H9 (cell line): ENCODE measurements at regions not wholly inside any gene's neighbourhood (a gene's known extent, or its start where the extent isn't known, plus 50 kb on each side); places are given as distances from the start of the nearest gene placed in this dataset.

Source experiments
- DNase-seq: peaks from one replicate; pipeline ENCODE4 v3.0.0-alpha.2; 2017
- H2AFZ ChIP-seq: one replicate; pipeline ENCODE4 v1.6.1; 2013; ENCODE audit warnings: mild to moderate bottlenecking, low read length, control low read depth, moderate library complexity
- H2AK5ac ChIP-seq: 2 replicates; pipeline ENCODE4 v1.6.1; 2013; ENCODE audit warnings: low read length, control low read depth, mixed read lengths; ENCODE audit not compliant: insufficient read length
- H2BK120ac ChIP-seq: one replicate; pipeline ENCODE4 v1.6.1; 2013; ENCODE audit warnings: low read depth, mild to moderate bottlenecking, low read length, control low read depth, inconsistent platforms; ENCODE audit not compliant: poor library complexity, severe bottlenecking
- H2BK12ac ChIP-seq: 2 replicates; pipeline ENCODE4 v1.6.1; 2013; ENCODE audit warnings: low read length, control low read depth, mixed read lengths, low read depth; ENCODE audit not compliant: insufficient read length
- H2BK15ac ChIP-seq: 2 replicates; pipeline ENCODE4 v1.6.1; 2013; ENCODE audit warnings: low read depth, low read length, control low read depth
- H2BK20ac ChIP-seq: one replicate; pipeline ENCODE4 v1.6.1; 2013; ENCODE audit warnings: low read depth, mild to moderate bottlenecking, low read length, control low read depth, inconsistent platforms; ENCODE audit not compliant: poor library complexity, severe bottlenecking
- H2BK5ac ChIP-seq: 2 replicates; pipeline ENCODE4 v1.6.1; 2013; ENCODE audit warnings: low read length, control low read depth, mixed read lengths; ENCODE audit not compliant: insufficient read length
- H3K14ac ChIP-seq: 2 replicates; pipeline ENCODE4 v1.6.1; 2013; ENCODE audit warnings: low read length, control low read depth; ENCODE audit not compliant: insufficient read depth
- H3K18ac ChIP-seq: 2 replicates; pipeline ENCODE4 v1.6.1; 2013; ENCODE audit warnings: low read depth, mild to moderate bottlenecking, mixed read lengths, low read length, control low read depth; ENCODE audit not compliant: insufficient read length
- H3K23ac ChIP-seq: 2 replicates; pipeline ENCODE4 v1.6.1; 2013; ENCODE audit warnings: low read length, control low read depth, mixed read lengths, low read depth; ENCODE audit not compliant: insufficient read length
- H3K23me2 ChIP-seq: 2 replicates; pipeline ENCODE4 v1.6.1; 2013; ENCODE audit warnings: low read depth, mild to moderate bottlenecking, mixed read lengths, low read length, control low read depth; ENCODE audit not compliant: insufficient read length, poor library complexity, severe bottlenecking
- H3K27ac ChIP-seq: 2 replicates; pipeline ENCODE4 v1.5.1; 2013; ENCODE audit warnings: low read length, control low read depth, mixed read lengths, low read depth; ENCODE audit not compliant: insufficient read length
- H3K27me3 ChIP-seq: 2 replicates; pipeline ENCODE4 v1.6.1; 2013; ENCODE audit warnings: low read length, control low read depth, inconsistent platforms; ENCODE audit not compliant: insufficient read depth
- H3K4ac ChIP-seq: 2 replicates; pipeline ENCODE4 v1.6.1; 2013; ENCODE audit warnings: low read depth, mild to moderate bottlenecking, control low read depth, inconsistent platforms, low read length, moderate library complexity
- H3K4me1 ChIP-seq: 2 replicates; pipeline ENCODE4 v1.6.1; 2013; ENCODE audit warnings: low read length, control low read depth, inconsistent platforms; ENCODE audit not compliant: insufficient read depth
- H3K4me2 ChIP-seq: 2 replicates; pipeline ENCODE4 v1.6.1; 2013; ENCODE audit warnings: low read length, control low read depth, mixed read lengths; ENCODE audit not compliant: insufficient read length, insufficient read depth
- H3K56ac ChIP-seq: 2 replicates; pipeline ENCODE4 v1.6.1; 2013; ENCODE audit warnings: low read depth, mild to moderate bottlenecking, mixed read lengths, low read length, control low read depth; ENCODE audit not compliant: insufficient read length
- H3K79me1 ChIP-seq: 2 replicates; pipeline ENCODE4 v1.6.1; 2013; ENCODE audit warnings: low read depth, mild to moderate bottlenecking, moderate library complexity, low read length, control low read depth, inconsistent platforms; ENCODE audit not compliant: insufficient read depth, poor library complexity, severe bottlenecking
- H3K79me2 ChIP-seq: 2 replicates; pipeline ENCODE4 v1.6.1; 2013; ENCODE audit warnings: low read length, control low read depth, inconsistent platforms; ENCODE audit not compliant: insufficient read depth
- H3K9ac ChIP-seq: 2 replicates; pipeline ENCODE4 v1.6.1; 2013; ENCODE audit warnings: low read length, control low read depth, mixed read lengths; ENCODE audit not compliant: insufficient read length; ENCODE audit errors: extremely low read depth
- H3K9me3 ChIP-seq: one replicate; pipeline ENCODE4 v1.6.1; 2013; ENCODE audit warnings: low read depth, low read length, inconsistent platforms; ENCODE audit not compliant: control insufficient read depth
- H3T11ph ChIP-seq: one replicate; pipeline ENCODE4 v1.6.1; 2013; ENCODE audit warnings: mild to moderate bottlenecking, low read length, control low read depth, inconsistent platforms
- H4K20me1 ChIP-seq: one replicate; pipeline ENCODE4 v1.6.1; 2013; ENCODE audit not compliant: control insufficient read depth, insufficient read length, insufficient read depth
- H4K5ac ChIP-seq: 2 replicates; pipeline ENCODE4 v1.6.1; 2013; ENCODE audit warnings: low read depth, mild to moderate bottlenecking, mixed read lengths, low read length, control low read depth; ENCODE audit not compliant: insufficient read length
- H4K8ac ChIP-seq: replicated peaks from 2 replicates; pipeline ENCODE4 v1.6.1; 2013; ENCODE audit warnings: low read length, control low read depth, mixed read lengths, low read depth; ENCODE audit not compliant: insufficient read length
- H4K91ac ChIP-seq: 2 replicates; pipeline ENCODE4 v1.6.1; 2013; ENCODE audit warnings: low read depth, mild to moderate bottlenecking, moderate library complexity, mixed read lengths, low read length, control low read depth; ENCODE audit not compliant: insufficient read length
- H3K27ac Mint-ChIP-seq, 3 experiments: 2 replicates in 2 of 3; 3 replicates in 1 of 3; pipeline ENCODE4 v1.8.0; 2020 to 2021; ENCODE audit warnings: mixed read lengths in 3 of 3, mild to moderate bottlenecking in 1 of 3, moderate library complexity in 1 of 3
- H3K27me3 Mint-ChIP-seq: 2 replicates; pipeline ENCODE4 v1.8.0; 2021; ENCODE audit warnings: low read depth, mild to moderate bottlenecking, moderate library complexity, mixed read lengths
- H3K36me3 Mint-ChIP-seq, 3 experiments: 2 replicates in 2 of 3; 3 replicates in 1 of 3; pipeline ENCODE4 v1.8.0; 2020 to 2021; ENCODE audit warnings: low read depth in 3 of 3, mixed read lengths in 3 of 3; ENCODE audit not compliant: insufficient read depth in 1 of 3
- H3K4me1 Mint-ChIP-seq, 2 experiments: 2 replicates each; pipeline ENCODE4 v1.8.0; 2020; ENCODE audit warnings: mixed read lengths in 2 of 2
- H3K4me3 Mint-ChIP-seq, 2 experiments: 2 replicates in 1 of 2; 3 replicates in 1 of 2; pipeline ENCODE4 v1.8.0; 2020 to 2021; ENCODE audit warnings: mild to moderate bottlenecking in 2 of 2, mixed read lengths in 2 of 2, moderate library complexity in 1 of 2
- H3K9me3 Mint-ChIP-seq, 2 experiments: 2 replicates in 1 of 2; 3 replicates in 1 of 2; pipeline ENCODE4 v1.8.0; 2020; ENCODE audit warnings: mild to moderate bottlenecking in 2 of 2, mixed read lengths in 2 of 2, moderate library complexity in 1 of 2
- WGBS: extraction: QIAGEN DNeasy Blood & Tissue Kit; methylation state at CpG from one replicate; pipeline ENCODE4 v1.1.7; 2013; ENCODE audit warnings: missing lambda C conversion rate, low lambda C conversion rate, mixed read lengths; ENCODE audit not compliant: insufficient read length; ENCODE audit errors: extremely low coverage; 5-methylcytosine and 5-hydroxymethylcytosine counted together
- TF ChIP-seq, protein P1 (sequence below): fragments of 200-600 bp; sonication (generic); conservative IDR thresholded peaks from 3 replicates; pipeline ENCODE4 v1.8.0; 2021; ENCODE audit warnings: antibody characterized with exemption, mild to moderate bottlenecking

DNA sequence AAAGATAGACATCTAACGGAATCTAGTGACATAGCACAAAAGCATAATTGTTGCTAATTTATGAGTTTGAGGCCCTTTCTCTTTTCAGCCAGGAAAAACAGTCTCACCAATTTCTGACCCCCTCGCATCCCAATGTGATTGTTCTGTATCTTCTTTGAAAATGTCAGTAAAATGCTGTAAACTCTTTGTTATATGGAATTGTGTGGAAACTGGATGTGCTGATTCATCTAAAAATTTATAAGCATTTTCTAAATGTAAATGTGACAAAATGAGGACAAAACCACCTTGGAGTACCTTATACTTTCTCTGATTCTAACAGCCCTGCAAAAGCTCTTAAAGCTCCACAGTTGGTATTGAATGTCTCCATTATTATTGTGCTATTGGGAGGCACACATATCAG is 70.9 kb upstream of the MME start:
- Histone ChIP-seq H3K79me1 (no peaks in the 10 kb centered on the region), H4K91ac (no peak overlapping the region), H4K5ac (no peak overlapping the region), H3K23me2 (no peaks in the 10 kb centered on the region), H2BK120ac (no peak overlapping the region), H2BK12ac (no peak overlapping the region), H3T11ph (no peak overlapping the region), H3K4ac (no peak overlapping the region), H3K14ac (no peak overlapping the region), H2AFZ (no peak overlapping the region), H2BK5ac (no peak overlapping the region), H3K23ac (no peak overlapping the region), H4K8ac (no peak overlapping the region), H3K4me2 (no peak overlapping the region), H3K9ac (no peak overlapping the region), H2AK5ac (no peak overlapping the region), H3K4me1 (no peaks in the 10 kb centered on the region), H4K20me1 (no peaks in the 10 kb centered on the region), H3K56ac (no peak overlapping the region), H3K27ac (no peak overlapping the region), H2BK15ac (no peak overlapping the region), H3K9me3 (no peaks in the 10 kb centered on the region), H3K18ac (no peak overlapping the region), H3K79me2 (no peaks in the 10 kb centered on the region), H2BK20ac (no peak overlapping the region), H3K27me3 (no peaks in the 10 kb centered on the region)
- no peak overlapping the region for H3K4me3 Mint-ChIP-seq
- WGBS: no CpG with 5 or more reads among the region's 2 CpGs
- no peak for DNase-seq
- TF ChIP-seq, protein P1, sequence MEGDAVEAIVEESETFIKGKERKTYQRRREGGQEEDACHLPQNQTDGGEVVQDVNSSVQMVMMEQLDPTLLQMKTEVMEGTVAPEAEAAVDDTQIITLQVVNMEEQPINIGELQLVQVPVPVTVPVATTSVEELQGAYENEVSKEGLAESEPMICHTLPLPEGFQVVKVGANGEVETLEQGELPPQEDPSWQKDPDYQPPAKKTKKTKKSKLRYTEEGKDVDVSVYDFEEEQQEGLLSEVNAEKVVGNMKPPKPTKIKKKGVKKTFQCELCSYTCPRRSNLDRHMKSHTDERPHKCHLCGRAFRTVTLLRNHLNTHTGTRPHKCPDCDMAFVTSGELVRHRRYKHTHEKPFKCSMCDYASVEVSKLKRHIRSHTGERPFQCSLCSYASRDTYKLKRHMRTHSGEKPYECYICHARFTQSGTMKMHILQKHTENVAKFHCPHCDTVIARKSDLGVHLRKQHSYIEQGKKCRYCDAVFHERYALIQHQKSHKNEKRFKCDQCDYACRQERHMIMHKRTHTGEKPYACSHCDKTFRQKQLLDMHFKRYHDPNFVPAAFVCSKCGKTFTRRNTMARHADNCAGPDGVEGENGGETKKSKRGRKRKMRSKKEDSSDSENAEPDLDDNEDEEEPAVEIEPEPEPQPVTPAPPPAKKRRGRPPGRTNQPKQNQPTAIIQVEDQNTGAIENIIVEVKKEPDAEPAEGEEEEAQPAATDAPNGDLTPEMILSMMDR: no peak
- peaks cover 4 to 7% of the 10 kb centered on the region in 2 experiments for H3K4me1 Mint-ChIP-seq
- no peaks in the 10 kb centered on the region for H3K27me3 Mint-ChIP-seq
- peaks cover 2 to 13% (median 9%) of the 10 kb centered on the region in 3 experiments; a peak in 5 of 7 replicates for H3K36me3 Mint-ChIP-seq
- no peak overlapping the region for H3K27ac Mint-ChIP-seq
- H3K9me3 Mint-ChIP-seq: peaks cover 4 to 7% of the 10 kb centered on the region in 2 experiments
